NCI-H748 treated with DMSO at 0.1 percent for 48 hours (cell line): ENCODE measurements at regions not wholly inside any gene's neighbourhood (a gene's known extent, or its start where the extent isn't known, plus 50 kb on each side); places are given as distances from the start of the nearest gene placed in this dataset.
"Not testable (repeated sequence)": the region's sequence is repeated elsewhere in the genome, so short reads cannot be mapped to it uniquely, and the experiment has no call there.

Source experiments
- DNase-seq: peaks from one replicate; lab custom pipeline; 2025; lab: John Stamatoyannopoulos, UW

DNA sequence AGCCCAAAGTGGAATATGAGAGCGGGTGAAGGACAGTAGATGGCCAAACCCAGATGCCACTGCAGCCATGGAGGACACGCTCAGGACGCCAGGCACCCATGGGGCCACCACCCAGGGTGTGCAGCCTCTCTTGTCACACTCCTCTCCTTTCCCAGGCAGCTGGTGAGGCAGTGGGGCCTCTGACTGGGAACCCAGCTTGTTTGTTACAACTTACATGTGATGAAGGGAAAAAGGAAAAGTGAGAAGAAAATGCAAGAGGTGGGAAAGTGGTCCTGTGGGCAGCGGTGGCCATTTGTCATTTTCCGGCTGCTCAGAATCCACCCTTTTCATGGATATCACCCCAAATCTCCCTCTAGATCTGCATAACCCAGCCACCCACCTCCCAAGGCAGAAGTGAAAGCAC, 62.7 kb upstream of the UNC5A start:
- no peak for DNase-seq

DNA sequence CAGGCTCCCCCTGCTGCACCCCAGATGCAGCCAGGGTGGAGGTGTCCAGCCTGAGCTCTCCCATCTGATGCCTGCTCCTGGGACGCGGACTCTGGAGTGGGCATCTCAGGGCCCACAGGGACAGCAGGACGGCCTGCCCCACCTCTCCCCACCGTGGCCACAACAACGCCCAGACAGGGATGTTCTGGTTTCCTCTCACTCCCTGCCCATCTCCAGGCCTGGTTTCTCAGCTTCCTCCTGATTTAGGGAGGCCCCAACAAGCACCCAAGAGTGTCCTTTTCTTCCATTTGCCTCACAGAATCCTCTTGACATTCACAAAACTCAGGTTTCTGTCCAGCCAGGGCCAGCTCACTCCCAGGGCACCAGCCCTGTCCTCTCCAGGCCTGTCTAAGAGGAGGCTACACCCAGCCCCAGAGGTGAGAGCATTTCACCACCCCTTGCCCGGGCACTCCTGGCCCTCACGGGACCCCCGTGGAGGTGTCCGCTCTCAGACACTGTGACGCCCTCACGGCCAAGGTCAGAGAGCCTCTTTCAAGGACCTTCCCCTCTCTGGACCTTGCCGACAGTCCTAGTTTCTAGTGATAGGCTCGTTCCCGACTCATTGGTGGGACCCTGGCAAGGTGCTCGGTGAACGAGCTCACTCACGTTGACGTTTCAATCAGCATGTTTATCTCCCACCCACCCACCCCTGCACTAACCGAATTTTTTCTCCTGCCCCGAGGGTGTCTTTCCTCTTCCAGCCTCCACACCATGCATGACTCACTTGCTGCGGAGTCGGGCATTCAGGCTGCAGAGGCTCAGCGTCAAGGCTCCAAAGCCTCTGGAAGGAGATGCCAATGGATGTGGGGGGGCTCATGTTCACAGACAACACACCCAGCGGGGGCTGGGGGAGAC, 62.0 kb upstream of the UNC5A start:
- DNase-seq = no peak

DNA sequence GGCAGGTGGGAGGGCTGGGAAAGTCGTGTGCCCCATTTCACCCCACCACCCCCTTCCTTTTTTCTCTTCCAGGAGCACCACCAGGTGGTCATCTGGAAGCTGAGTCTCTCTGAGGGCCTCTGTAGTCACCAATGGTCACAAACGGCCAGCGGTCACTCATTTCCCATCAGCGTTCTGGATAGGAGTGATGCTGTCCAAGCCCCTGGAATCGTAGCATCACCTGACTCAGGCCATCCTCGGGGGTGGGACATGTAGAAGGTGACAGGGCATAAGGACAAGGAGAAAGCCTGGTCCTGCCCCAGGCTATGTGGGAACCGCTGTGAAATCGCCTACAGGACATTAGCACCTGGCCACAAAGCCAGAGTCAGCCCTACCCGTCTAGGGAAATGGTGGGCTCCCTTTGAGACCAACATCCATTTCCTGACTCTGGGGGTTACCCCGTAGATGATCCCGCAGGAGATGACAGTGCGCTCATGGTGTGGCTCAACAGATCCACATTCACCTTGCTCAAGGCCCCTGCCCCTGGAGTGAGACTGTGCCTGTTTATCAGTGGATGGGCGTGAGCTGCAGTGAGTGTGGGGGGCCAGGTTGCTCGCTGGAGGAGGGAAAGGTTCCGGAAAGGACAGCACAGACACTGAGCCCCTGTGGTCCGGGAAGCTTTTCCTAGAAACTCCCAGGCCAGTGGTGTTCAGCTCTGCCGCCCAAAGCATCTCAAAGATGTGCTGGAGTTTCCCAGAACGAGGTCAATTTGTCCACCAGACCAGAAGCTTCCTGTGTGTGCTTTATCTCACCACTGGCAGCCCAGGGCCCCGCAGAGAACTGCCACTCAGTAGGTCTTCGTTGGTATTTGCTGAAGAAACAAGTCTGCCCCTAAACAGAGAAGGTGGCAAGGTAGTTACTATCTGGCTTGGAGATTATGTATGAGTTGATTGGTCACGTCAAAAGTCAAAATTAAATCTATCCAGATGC, 61.1 kb upstream of the UNC5A start:
- no peak for DNase-seq

DNA sequence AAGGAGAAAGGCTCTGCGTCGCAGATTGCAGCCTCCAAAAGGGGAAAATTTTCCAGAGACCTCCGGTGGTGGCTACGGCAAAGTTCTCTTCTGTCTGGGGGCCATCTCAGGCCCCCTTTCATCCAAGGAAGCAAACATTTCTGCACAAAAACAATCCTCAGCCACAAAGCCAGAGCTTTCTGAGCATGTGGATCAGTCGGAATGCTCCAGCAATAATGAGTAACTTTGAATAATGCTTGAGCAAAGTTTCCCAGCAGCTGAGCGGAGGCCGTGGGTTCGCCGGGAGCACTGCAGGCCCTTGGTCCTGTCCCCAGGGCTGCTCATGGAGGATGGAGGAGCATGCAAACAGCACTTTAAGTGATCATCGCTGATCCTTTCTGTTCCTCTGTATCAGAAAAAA, 60.2 kb upstream of the UNC5A start:
- no peak for DNase-seq

DNA sequence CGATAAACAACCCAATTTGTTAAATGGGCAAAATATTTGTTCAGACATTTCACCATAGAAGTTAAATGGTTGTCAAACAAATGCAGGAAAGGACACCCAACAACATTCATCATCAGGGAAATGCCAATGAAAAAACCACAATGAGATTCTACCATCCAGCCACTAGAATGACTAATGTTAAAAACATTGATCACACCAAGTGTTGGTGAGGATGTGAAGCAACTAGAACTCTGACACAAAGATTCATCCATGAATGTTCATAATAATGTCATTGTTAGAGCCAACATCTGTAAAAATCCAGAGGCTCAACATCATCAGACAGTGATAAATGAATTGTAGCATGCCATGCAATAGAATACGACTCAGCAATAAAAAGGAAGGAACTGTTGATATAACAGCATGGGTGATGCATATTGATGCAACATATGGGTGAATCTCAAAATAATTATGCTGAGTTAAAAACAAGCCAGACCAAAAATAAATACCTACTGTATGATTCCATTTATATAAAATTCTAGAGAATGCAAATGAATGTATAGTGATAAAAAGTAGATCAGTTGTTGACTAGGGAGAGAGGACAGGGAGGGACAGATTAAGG, 55.9 kb upstream of the UNC5A start:
- DNase-seq = no peak

DNA sequence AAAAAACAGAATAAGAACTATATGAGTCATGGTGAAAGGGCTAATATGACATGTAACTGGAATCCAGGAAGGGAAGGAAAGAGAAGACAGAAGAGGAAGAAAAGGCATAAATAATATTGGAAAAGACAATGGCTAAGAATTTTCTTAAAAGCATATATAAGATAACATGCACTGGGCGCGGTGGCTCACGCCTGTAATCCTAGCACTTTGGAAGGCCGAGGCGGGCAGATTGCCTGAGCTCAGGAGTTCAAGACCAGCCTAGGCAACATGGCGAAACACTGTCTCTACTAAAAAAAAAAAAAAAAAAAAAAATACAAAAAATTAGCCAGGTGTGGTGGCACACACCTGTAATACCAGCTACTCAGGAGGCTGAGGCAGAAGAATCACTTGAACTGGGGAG, 54.8 kb upstream of the UNC5A start:
- DNase-seq = not testable (repeated sequence)

DNA sequence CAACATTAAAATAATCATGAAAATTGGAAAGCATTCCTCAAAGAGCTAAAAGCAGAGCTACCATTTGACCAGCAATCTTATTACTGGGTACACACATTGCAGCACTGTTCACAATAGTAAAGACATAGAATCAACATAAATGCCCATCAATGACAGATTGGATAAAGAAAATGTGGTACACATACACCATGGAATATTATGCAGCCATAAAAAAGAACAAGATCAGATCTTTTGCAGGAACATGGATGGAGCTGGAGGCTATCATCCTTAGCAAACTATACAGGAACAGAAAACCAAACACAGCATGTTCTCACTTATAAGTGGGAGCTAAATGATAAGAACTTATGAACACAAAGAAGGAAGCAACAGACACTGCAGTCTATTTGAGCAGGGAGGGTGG, 52.8 kb upstream of the UNC5A start:
- DNase-seq = not testable (repeated sequence)
